Naive thymus-derived CD4-positive, alpha-beta T cell (primary cell): ENCODE measurements at regions not wholly inside any gene's neighbourhood (a gene's known extent, or its start where the extent isn't known, plus 50 kb on each side); places are given as distances from the start of the nearest gene placed in this dataset. TPM values are rescaled to one million over a fixed set of nuclear protein-coding genes. Genes with fewer than 3 reads are reported as not detected.
A peak's percentile ranks its signal among the peaks of the same experiment; 100 is the strongest.
"Not testable (repeated sequence)": the region's sequence is repeated elsewhere in the genome, so short reads cannot be mapped to it uniquely, and the experiment has no call there.

Experiments
- ATAC-seq: fragments of 150-1000 bp; cut with Tn5 transposase; 2 replicates; pipeline ENCODE4 v1.10.0; 2021; ENCODE audit warnings: mild to moderate bottlenecking, moderate library complexity
- CTCF ChIA-PET: fragments of 350-600 bp; sonication (Branson Sonifier 250); formaldehyde crosslinking; loops from one replicate; lab custom pipeline; 2021; ENCODE audit warnings: antibody characterized with exemption; lab: Charles Lee
- POLR2A ChIA-PET: fragments of 350-600 bp; sonication (Branson Sonifier 250); formaldehyde crosslinking; loops from one replicate; lab custom pipeline; 2021; ENCODE audit warnings: antibody characterized with exemption, inconsistent platforms; lab: Charles Lee
- DNase-seq, 9 donors: peaks; one replicate each; pipeline versions ENCODE4 v3.0.0 to v3.0.0-alpha.2; 2020 to 2022; ENCODE audit warnings: mixed read lengths in 1 of 9
- H3K27ac ChIP-seq: one replicate; pipeline ENCODE4 v1.7.0; 2013; ENCODE audit warnings: mild to moderate bottlenecking, low read depth, low read length, moderate library complexity
- H3K27me3 ChIP-seq, 2 donors: one replicate each; pipeline ENCODE4 v1.7.0; 2013; ENCODE audit warnings: low read length in 2 of 2, mild to moderate bottlenecking in 2 of 2, moderate library complexity in 2 of 2; ENCODE audit not compliant: control insufficient read depth in 2 of 2, insufficient read depth in 2 of 2
- H3K36me3 ChIP-seq, 3 experiments: 1 replicate in 2 of 3; 2 replicates in 1 of 3; pipeline ENCODE4 v1.7.0; 2013; ENCODE audit warnings: low read length in 3 of 3, mild to moderate bottlenecking in 3 of 3, moderate library complexity in 1 of 3; ENCODE audit not compliant: insufficient read depth in 3 of 3, control insufficient read depth in 2 of 3
- H3K4me1 ChIP-seq, 2 donors: one replicate each; pipeline ENCODE4 v1.7.0; 2013; ENCODE audit warnings: low read length in 2 of 2, mild to moderate bottlenecking in 2 of 2, moderate library complexity in 1 of 2; ENCODE audit not compliant: control insufficient read depth in 2 of 2, insufficient read depth in 2 of 2
- H3K4me3 ChIP-seq: 2 replicates; pipeline ENCODE4 v1.7.0; 2013; ENCODE audit warnings: mild to moderate bottlenecking, low read length
- H3K9me3 ChIP-seq, 3 experiments: 1 replicate in 2 of 3; 2 replicates in 1 of 3; pipeline ENCODE4 v1.7.0; 2013; ENCODE audit warnings: low read length in 3 of 3; ENCODE audit not compliant: control insufficient read depth in 2 of 3
- H3K27ac Mint-ChIP-seq, 9 donors: one replicate each; pipeline ENCODE4 v1.8.0; 2020 to 2022; ENCODE audit warnings: mixed read lengths in 9 of 9, mild to moderate bottlenecking in 8 of 9, moderate library complexity in 5 of 9, inconsistent platforms in 2 of 9
- H3K27me3 Mint-ChIP-seq, 5 donors: one replicate each; pipeline ENCODE4 v1.8.0; 2021 to 2022; ENCODE audit warnings: mixed read lengths in 5 of 5, mild to moderate bottlenecking in 1 of 5
- H3K36me3 Mint-ChIP-seq, 5 donors: one replicate each; pipeline ENCODE4 v1.8.0; 2020 to 2022; ENCODE audit warnings: mixed read lengths in 5 of 5, mild to moderate bottlenecking in 3 of 5, inconsistent platforms in 1 of 5
- H3K4me1 Mint-ChIP-seq, 7 donors: one replicate each; pipeline ENCODE4 v1.8.0; 2020 to 2022; ENCODE audit warnings: mixed read lengths in 7 of 7, mild to moderate bottlenecking in 3 of 7, inconsistent platforms in 1 of 7
- H3K4me3 Mint-ChIP-seq, 10 donors: one replicate each; pipeline ENCODE4 v1.8.0; 2020 to 2022; ENCODE audit warnings: mild to moderate bottlenecking in 10 of 10, mixed read lengths in 10 of 10, moderate library complexity in 6 of 10, inconsistent platforms in 2 of 10
- H3K9me3 Mint-ChIP-seq, 11 donors: one replicate each; pipeline ENCODE4 v1.8.0; 2020 to 2022; ENCODE audit warnings: mixed read lengths in 11 of 11, mild to moderate bottlenecking in 4 of 11, inconsistent platforms in 1 of 11, moderate library complexity in 1 of 11
- intact Hi-C, 2 donors: fragments of 100-400 bp; cut with micrococcal nuclease; formaldehyde crosslinking; loops; one replicate each; pipeline ENCODE4 v1.15.1; 2023
- microRNA-seq: library from miRNA; unstranded; fragments of <30 nt; microRNA quantifications from one replicate; pipeline ENCODE4 v1.2.0, GENCODE V29; 2022; ENCODE audit warnings: borderline microRNAs expressed

DNA sequence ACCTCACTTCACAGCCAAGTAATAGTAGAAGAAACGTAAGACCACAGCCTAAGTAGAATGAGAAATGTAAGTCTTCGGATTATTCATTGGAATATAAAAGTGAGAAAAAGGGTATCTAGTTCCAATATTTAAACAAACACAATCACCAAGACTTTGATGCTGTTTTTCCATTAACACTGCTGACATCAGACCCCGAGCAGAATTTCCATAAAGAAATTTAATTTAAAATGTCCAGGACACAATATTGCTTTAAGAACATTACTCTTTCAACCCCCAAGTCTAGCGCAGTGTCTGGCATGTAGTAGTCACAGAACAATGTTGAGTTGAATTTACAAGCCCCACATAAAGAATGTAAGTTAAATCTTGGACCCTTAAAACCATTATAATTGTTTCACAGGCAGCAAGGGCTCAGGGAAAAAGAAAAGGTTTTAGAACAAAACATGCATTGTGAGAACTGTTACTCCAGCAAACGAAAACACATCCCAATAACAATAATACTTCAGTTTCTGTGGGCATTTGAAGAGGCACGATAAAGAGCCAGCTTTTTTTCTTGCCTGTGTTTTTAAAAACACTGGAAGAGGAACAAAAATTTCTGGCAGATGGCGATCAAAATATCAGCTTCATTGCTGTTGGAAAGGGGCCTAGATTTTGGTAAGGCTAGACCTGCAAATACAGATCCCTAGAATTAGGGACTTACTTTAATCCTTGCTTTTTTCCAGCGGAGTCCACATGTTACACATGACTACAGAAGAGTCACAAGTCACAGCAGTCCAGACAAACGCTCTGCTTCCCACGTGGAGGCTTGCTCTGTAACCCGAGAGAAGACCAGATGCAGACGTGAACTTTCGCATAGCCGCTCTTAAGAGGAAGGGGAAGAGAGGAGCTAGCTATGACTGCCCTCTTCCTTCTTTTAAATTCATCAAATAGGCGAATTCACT is 77.9 kb upstream of the IGSF10 start:
- Histone ChIP-seq H3K4me1 (no peaks in the 10 kb centered on the region), H3K36me3 (no peaks in the 10 kb centered on the region), H3K9me3 (no peaks in the 10 kb centered on the region), H3K27me3 (no peaks in the 10 kb centered on the region), H3K4me3 (no peak overlapping the region), H3K27ac (no peak overlapping the region)
- Mint-ChIP-seq H3K4me1 (no peaks in the 10 kb centered on the region), H3K27ac (no peak overlapping the region), H3K27me3 (peaks cover 0 to 3% (median 0%) of the 10 kb centered on the region in 5 donors), H3K9me3 (peaks cover 0 to 2% (median 0%) of the 10 kb centered on the region in 11 donors), H3K36me3 (no peaks in the 10 kb centered on the region), H3K4me3 (no peak overlapping the region)
- intact Hi-C loops, result no loop called here
- ATAC-seq (peak; percentile 52), DNase-seq (no peak)
- ChIA-PET POLR2A (no interaction called here), CTCF (no interaction called here)

DNA sequence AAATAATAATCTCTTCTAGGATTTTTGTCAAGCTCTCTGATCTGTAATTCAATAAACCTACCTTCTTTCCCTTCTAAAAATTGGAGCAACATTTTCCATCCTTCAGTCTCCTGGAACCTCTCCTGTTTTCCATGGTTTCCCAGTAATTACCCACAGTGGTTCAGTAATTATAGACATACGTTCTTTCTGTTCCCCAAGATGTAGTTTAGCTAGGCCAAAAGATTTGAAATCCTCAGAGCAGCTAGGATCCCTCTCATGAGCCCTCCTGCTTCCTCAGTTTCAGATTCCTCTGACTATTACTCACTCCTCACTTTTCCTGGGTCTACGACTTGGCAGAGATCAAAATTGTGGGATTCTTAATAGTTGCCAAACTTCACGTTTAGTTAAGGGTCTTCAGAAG is 76.9 kb upstream of the IGSF10 start:
- no peak overlapping the region for H3K27ac ChIP-seq
- no peaks in the 10 kb centered on the region for H3K9me3 ChIP-seq
- H3K36me3 Mint-ChIP-seq, result no peaks in the 10 kb centered on the region
- intact Hi-C loops, result no loop called here
- ChIA-PET POLR2A (no interaction called here), CTCF (no interaction called here)
- H3K36me3 ChIP-seq, result no peaks in the 10 kb centered on the region
- H3K9me3 Mint-ChIP-seq, result peaks cover 0 to 5% (median 0%) of the 10 kb centered on the region in 11 donors
- H3K27me3 ChIP-seq, result no peaks in the 10 kb centered on the region
- no peaks in the 10 kb centered on the region for H3K4me1 ChIP-seq
- no peaks in the 10 kb centered on the region for H3K4me1 Mint-ChIP-seq
- ATAC-seq (no peak), DNase-seq (no peak)
- no peak overlapping the region for H3K4me3 ChIP-seq
- H3K4me3 Mint-ChIP-seq, result no peak overlapping the region
- H3K27me3 Mint-ChIP-seq, result peaks cover 0 to 3% (median 0%) of the 10 kb centered on the region in 5 donors
- no peak overlapping the region for H3K27ac Mint-ChIP-seq

DNA sequence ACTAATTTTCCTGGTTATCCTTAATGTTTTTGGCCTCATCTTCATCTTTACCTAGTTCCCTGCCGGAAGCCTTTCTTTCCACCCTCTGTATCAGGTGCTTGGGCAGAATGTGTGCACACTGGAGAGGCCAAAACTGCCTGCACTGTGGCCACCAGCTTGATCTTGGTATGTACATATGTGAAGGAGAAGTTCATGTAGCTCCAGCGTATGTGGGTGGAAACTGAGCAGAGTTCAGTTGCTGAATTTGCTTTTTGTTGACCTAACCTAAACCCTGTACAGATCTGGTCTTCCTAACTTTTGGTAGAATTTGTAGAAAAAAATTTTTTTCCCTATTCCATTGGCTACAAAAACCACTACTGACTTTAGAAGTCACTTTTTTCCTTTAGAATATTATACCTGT is 65.9 kb upstream of the IGSF10 start:
- Histone ChIP-seq H3K4me1 (no peaks in the 10 kb centered on the region), H3K36me3 (no peaks in the 10 kb centered on the region), H3K27ac (no peak overlapping the region), H3K4me3 (no peak overlapping the region), H3K9me3 (no peaks in the 10 kb centered on the region), H3K27me3 (no peaks in the 10 kb centered on the region)
- peaks cover 0 to 24% (median 7%) of the 10 kb centered on the region in 5 donors for H3K27me3 Mint-ChIP-seq
- H3K9me3 Mint-ChIP-seq, result peaks cover 0 to 8% (median under 1%) of the 10 kb centered on the region in 11 donors
- DNase-seq (no peak), ATAC-seq (no peak)
- H3K4me3 Mint-ChIP-seq, result no peak overlapping the region
- no peak overlapping the region for H3K27ac Mint-ChIP-seq
- POLR2A ChIA-PET, result no interaction called here
- intact Hi-C loops, result no loop called here
- no peaks in the 10 kb centered on the region for H3K36me3 Mint-ChIP-seq
- CTCF ChIA-PET, result no interaction called here
- no peaks in the 10 kb centered on the region for H3K4me1 Mint-ChIP-seq

DNA sequence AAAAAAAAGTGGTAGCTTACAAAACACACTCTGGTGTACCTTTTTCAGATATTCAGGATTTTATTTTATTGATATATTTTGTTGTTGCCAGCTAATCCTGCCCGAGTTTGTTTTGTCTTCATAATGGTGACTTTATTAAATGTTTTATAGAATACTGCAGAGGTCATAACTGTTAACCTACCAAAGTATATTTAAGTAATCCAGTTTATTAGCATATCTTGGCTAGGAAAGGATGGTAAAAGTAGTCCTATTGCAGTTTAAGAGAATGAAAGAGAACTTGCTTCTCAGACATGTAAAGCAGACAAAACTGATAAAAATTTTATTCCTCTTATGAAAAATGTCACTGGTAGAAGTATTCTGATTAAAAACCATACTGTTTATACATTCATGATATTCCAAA is 59.2 kb upstream of the IGSF10 start:
- no peak for ATAC-seq
- no peaks in the 10 kb centered on the region for H3K36me3 Mint-ChIP-seq
- POLR2A ChIA-PET, result no interaction called here

DNA sequence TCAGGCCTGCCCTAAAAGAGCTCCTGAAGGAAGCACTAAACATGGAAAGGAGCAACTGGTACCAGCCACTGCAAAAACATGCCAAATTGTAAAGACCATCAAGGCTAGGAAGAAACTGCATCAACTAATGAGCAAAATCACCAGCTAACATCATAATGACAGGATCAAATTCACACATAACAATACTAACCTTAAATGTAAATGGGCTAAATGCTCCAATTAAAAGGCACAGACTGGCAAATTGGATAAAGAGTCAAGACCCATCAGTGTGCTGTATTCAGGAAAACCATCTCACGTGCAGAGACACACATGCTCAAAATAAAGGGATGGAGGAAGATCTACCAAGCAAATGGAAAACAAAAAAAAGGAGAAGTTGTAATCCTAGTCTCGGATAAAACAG is 50.6 kb upstream of the IGSF10 start:
- H3K27me3 ChIP-seq, POLR2A ChIA-PET, H3K9me3 ChIP-seq, H3K27ac Mint-ChIP-seq, CTCF ChIA-PET, H3K4me1 Mint-ChIP-seq, intact Hi-C loops, H3K4me3 Mint-ChIP-seq, H3K36me3 Mint-ChIP-seq, H3K4me3 ChIP-seq, DNase-seq, H3K27me3 Mint-ChIP-seq, H3K36me3 ChIP-seq, ATAC-seq, H3K4me1 ChIP-seq, H3K27ac ChIP-seq: not testable (repeated sequence)
- peaks cover 0 to 22% (median 9%) of the 10 kb centered on the region in 11 donors for H3K9me3 Mint-ChIP-seq

More for the DNA sequence above, 59.2 kb upstream of the IGSF10 start:
- no peak for DNase-seq
- Mint-ChIP-seq H3K9me3 (peaks cover 0 to 12% (median 4%) of the 10 kb centered on the region in 11 donors), H3K4me3 (no peak overlapping the region), H3K4me1 (no peaks in the 10 kb centered on the region), H3K27ac (no peak overlapping the region), H3K27me3 (peaks cover 4 to 15% (median 10%) of the 10 kb centered on the region in 5 donors)
- Histone ChIP-seq H3K27ac (no peak overlapping the region), H3K27me3 (peaks cover 0 to 3% of the 10 kb centered on the region in 2 donors), H3K4me3 (no peak overlapping the region), H3K4me1 (no peaks in the 10 kb centered on the region), H3K36me3 (no peaks in the 10 kb centered on the region), H3K9me3 (no peaks in the 10 kb centered on the region)
- intact Hi-C loops, result no loop called here
- CTCF ChIA-PET, result no interaction called here

Small RNA genes lying in the stretch of these regions (microRNA-seq; reads per million reads assigned to microRNA genes)
- gene MIR5186, result not detected
